ENCODE measurements at regions not wholly inside any gene's neighbourhood (a gene's known extent, or its start where the extent isn't known, plus 50 kb on each side); places are given as distances from the start of the nearest gene placed in this dataset.

DNA sequence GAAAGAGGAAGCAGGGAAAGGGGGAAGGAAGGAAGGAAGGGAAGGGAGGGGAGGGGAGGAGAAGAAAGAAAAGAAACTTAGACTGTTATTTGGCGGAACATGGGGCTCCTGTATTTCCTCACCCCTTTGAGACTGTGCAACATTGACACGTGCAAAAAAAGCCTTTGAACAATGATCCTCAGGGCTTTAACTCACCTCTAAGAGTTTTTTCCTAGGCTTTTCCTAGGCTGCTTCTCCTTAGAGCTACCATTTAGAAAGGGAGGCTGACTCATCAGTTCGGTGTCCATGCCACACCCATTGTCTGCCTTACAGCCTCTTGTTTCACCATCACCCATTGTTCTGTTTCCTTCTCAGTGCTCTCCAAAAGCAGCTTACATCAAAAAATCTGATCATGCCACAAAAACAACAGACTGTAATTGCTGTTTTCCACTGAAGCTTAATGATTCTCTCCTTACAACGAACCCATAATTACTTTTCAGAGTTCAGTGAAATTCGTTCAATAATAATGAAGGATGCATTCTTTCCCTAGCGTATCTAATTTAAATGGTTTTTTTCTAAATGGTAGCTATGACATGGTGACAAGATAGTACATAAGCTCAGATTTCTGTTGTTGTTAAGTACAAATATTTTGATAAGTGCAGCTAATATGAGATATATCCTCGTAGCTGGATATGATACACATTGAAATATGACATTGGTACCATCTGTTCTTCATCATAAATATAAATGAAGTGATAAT, 90.8 kb downstream of the PRLHR start:
- no peak overlapping the region for H3K27ac ChIP-seq (ENCODE audit: low read depth in 1 of 3, low read length in 2 of 3)
- FAIRE-seq: no peak
- no peaks in the 10 kb centered on the region for H3K9me3 ChIP-seq (ENCODE audit: control insufficient read depth in 2 of 2, insufficient read depth in 1 of 2, low read depth in 1 of 2, low read length in 1 of 2)

DNA sequence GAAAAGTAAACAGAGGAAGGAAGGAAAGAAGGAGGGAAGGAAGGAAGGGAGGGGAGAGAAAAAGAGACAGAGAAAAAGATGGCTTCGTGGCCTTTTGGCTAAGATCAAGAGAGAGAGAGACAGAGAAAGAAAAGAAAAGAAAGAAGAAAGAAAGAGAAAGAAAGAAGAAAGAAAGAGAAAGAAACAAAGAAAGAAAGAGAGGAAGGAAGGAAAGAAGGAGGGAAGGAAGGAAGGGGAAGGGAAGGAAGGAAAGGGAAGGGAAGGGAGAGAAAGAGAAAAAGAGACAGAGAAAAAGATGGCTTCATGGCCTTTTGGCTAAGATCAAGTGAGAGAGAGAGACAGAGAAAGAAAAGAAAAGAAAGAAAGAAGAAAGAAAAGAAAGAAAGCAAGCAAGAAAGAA, 91.4 kb downstream of the PRLHR start:
- no peak overlapping the region for H3K27ac ChIP-seq (ENCODE audit: low read depth in 1 of 3, low read length in 2 of 3)
- no peaks in the 10 kb centered on the region for H3K4me1 ChIP-seq (ENCODE audit: control insufficient read depth in 3 of 3, insufficient read depth in 2 of 3, low read depth in 1 of 3, low read length in 2 of 3)
- no peak for FAIRE-seq
- no peaks in the 10 kb centered on the region for H3K9me3 ChIP-seq (ENCODE audit: control insufficient read depth in 2 of 2, insufficient read depth in 1 of 2, low read depth in 1 of 2, low read length in 1 of 2)
- no peak for DNase-seq
- WGBS, 3 donors: 48 to 82% (median 69%) methylated on average over 1 of the region's 1 CpG
- H3K36me3 ChIP-seq (ENCODE audit: control insufficient read depth in 3 of 3, insufficient read depth in 2 of 3, low read depth in 1 of 3, low read length in 3 of 3): no peaks in the 10 kb centered on the region
- H3K4me3 ChIP-seq (ENCODE audit: low read depth in 1 of 3, low read length in 3 of 3): no peak overlapping the region
- no peaks in the 10 kb centered on the region for H3K27me3 ChIP-seq (ENCODE audit: control insufficient read depth in 3 of 3, insufficient read depth in 3 of 3, low read length in 3 of 3)

More for the DNA sequence above, 90.8 kb downstream of the PRLHR start:
- no peaks in the 10 kb centered on the region for H3K4me1 ChIP-seq (ENCODE audit: control insufficient read depth in 3 of 3, insufficient read depth in 2 of 3, low read depth in 1 of 3, low read length in 2 of 3)
- no peaks in the 10 kb centered on the region for H3K27me3 ChIP-seq (ENCODE audit: control insufficient read depth in 3 of 3, insufficient read depth in 3 of 3, low read length in 3 of 3)
- peak in 1 of 2 donors; percentile 25 for DNase-seq
- H3K4me3 ChIP-seq (ENCODE audit: low read depth in 1 of 3, low read length in 3 of 3): no peak overlapping the region
- WGBS, 3 donors: 47 to 50% (median 48%) methylated on average over 7 of the region's 7 CpGs
- H3K36me3 ChIP-seq (ENCODE audit: control insufficient read depth in 3 of 3, insufficient read depth in 2 of 3, low read depth in 1 of 3, low read length in 3 of 3): no peaks in the 10 kb centered on the region

DNA sequence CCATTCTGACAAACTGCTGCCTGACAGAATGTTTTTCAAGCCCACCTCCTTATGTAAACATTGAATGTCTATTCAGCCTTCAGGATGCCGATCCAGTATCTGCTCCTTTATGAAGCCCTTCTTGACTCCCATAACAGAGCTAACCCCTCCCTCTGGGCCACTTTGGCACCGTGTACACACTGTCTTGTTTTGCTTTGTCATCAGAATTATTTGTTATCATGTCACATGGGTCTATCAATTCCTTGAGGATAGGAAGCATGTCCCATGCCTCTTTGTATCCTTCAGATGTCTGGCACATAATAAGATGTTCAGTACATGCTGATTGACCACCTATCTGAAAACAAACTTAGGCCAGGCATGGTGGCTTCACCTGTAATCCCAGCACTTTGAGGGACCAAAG, 92.3 kb downstream of the PRLHR start:
- WGBS, 3 donors: 34 to 42% (median 34%) methylated on average over 2 of the region's 2 CpGs
- H3K4me1 ChIP-seq (ENCODE audit: control insufficient read depth in 3 of 3, insufficient read depth in 2 of 3, low read depth in 1 of 3, low read length in 2 of 3): no peaks in the 10 kb centered on the region
- FAIRE-seq: no peak

DNA sequence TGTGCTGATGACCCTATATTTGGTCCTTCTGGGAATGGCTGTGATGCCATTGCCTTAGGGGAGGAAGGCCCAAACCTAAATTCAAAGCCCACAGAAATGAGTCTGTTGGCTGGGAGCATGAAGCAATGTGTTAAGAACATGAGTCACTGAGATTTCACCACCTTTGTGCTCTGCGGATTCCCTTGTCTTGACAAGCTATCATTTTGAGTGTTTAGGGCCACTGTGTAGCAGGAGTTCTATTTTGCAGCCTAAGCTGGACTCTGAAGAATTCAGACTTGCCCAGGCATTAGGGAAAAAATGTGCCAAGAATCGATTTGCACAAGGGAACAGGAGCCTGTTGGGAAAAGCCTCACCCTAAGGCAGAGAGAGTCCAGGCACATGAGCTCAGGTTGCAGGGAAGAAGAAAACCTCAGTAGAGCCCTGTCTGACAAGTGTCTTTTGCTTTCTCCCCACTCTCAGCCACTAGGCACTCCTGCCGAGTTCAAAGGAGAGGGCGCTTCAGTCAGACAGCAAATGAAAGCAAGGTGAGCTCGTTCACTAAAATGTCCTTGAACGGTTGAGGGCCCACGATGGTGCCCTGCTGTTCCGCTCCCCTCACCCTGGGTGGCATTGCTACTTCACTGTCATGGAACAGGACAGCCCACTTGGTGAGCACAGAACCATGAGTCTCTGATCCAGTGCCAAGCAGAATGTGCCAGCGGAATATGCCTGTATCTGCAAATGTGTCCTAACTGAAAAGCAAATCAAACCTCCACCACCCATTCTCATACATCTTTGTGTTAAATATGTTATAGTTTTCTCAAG, 93.6 kb downstream of the PRLHR start:
- DNase-seq: no peak
- H3K4me1 ChIP-seq (ENCODE audit: control insufficient read depth in 3 of 3, insufficient read depth in 2 of 3, low read depth in 1 of 3, low read length in 2 of 3): no peaks in the 10 kb centered on the region

More for the DNA sequence above, 92.3 kb downstream of the PRLHR start:
- Histone ChIP-seq H3K4me3 (ENCODE audit: low read depth in 1 of 3, low read length in 3 of 3) (no peak overlapping the region), H3K36me3 (ENCODE audit: control insufficient read depth in 3 of 3, insufficient read depth in 2 of 3, low read depth in 1 of 3, low read length in 3 of 3) (no peaks in the 10 kb centered on the region), H3K27ac (ENCODE audit: low read depth in 1 of 3, low read length in 2 of 3) (no peak overlapping the region), H3K27me3 (ENCODE audit: control insufficient read depth in 3 of 3, insufficient read depth in 3 of 3, low read length in 3 of 3) (no peaks in the 10 kb centered on the region), H3K9me3 (ENCODE audit: control insufficient read depth in 2 of 2, insufficient read depth in 1 of 2, low read depth in 1 of 2, low read length in 1 of 2) (no peaks in the 10 kb centered on the region)
- no peak for DNase-seq

DNA sequence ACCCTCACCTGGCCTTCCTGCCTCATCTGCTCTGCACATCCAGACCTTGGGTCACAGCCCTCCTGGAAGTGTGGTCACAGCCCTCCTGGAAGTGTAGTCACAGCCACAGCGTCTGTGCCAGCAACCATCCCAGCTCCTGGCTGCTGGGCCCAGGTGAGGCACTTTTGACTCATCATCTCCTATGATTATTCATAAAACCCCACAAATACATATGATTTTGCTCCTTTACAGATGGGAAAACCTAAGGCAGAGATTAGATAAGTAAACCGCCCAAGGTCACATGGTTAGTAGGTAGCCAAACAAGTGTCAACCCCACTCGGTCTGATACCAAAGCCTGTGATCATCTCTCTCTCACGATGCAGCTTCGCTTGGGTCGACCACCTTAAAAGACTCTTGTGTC, 94.3 kb downstream of the PRLHR start:
- Histone ChIP-seq H3K9me3 (ENCODE audit: control insufficient read depth in 2 of 2, insufficient read depth in 1 of 2, low read depth in 1 of 2, low read length in 1 of 2) (no peaks in the 10 kb centered on the region), H3K4me1 (ENCODE audit: control insufficient read depth in 3 of 3, insufficient read depth in 2 of 3, low read depth in 1 of 3, low read length in 2 of 3) (peaks cover 0 to 1% (median 0%) of the 10 kb centered on the region in 3 donors), H3K27ac (ENCODE audit: low read depth in 1 of 3, low read length in 2 of 3) (no peak overlapping the region), H3K27me3 (ENCODE audit: control insufficient read depth in 3 of 3, insufficient read depth in 3 of 3, low read length in 3 of 3) (no peaks in the 10 kb centered on the region), H3K36me3 (ENCODE audit: control insufficient read depth in 3 of 3, insufficient read depth in 2 of 3, low read depth in 1 of 3, low read length in 3 of 3) (no peaks in the 10 kb centered on the region), H3K4me3 (ENCODE audit: low read depth in 1 of 3, low read length in 3 of 3) (no peak overlapping the region)
- no peak for DNase-seq
- FAIRE-seq: no peak
- 87 to 91% (median 90%) methylated on average over 6 of the region's 6 CpGs for WGBS, 3 donors

More for the DNA sequence above, 93.6 kb downstream of the PRLHR start:
- Histone ChIP-seq H3K27ac (ENCODE audit: low read depth in 1 of 3, low read length in 2 of 3) (no peak overlapping the region), H3K4me3 (ENCODE audit: low read depth in 1 of 3, low read length in 3 of 3) (no peak overlapping the region), H3K9me3 (ENCODE audit: control insufficient read depth in 2 of 2, insufficient read depth in 1 of 2, low read depth in 1 of 2, low read length in 1 of 2) (no peaks in the 10 kb centered on the region), H3K27me3 (ENCODE audit: control insufficient read depth in 3 of 3, insufficient read depth in 3 of 3, low read length in 3 of 3) (no peaks in the 10 kb centered on the region), H3K36me3 (ENCODE audit: control insufficient read depth in 3 of 3, insufficient read depth in 2 of 3, low read depth in 1 of 3, low read length in 3 of 3) (no peaks in the 10 kb centered on the region)
- WGBS, 3 donors: 69 to 75% (median 69%) methylated on average over 9 of the region's 9 CpGs
- no peak for FAIRE-seq

DNA sequence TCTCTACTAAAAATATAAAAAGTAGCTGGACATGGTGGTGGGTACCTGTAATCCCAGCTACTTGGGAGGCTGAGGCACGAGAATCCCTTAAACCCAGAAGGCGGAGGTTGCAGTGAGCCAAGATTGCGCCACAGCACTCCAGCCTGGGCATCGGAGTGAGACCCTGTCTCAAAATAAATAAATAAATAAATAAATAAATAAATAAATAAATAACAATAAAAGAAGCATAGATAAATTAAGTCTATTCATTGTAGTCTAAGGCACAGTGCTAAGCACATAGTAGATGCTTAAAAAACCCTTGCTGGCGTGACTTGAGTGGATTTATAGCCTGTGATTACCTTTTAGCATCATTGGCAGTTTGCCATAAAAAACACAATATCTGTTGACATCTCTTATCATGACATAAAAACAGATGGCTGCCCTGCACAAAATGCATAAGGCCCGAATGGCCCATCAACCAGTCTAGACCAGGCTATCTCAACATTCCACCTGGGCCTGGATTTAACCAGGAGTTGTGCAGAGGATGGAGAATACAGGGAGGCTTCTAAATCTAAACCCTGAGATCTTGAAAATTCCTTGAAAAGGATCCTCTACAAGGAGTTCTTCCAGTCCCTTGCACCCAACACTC, 94.9 kb downstream of the PRLHR start:
- Histone ChIP-seq H3K27me3 (ENCODE audit: control insufficient read depth in 3 of 3, insufficient read depth in 3 of 3, low read length in 3 of 3) (no peaks in the 10 kb centered on the region), H3K4me3 (ENCODE audit: low read depth in 1 of 3, low read length in 3 of 3) (no peak overlapping the region), H3K27ac (ENCODE audit: low read depth in 1 of 3, low read length in 2 of 3) (no peak overlapping the region), H3K36me3 (ENCODE audit: control insufficient read depth in 3 of 3, insufficient read depth in 2 of 3, low read depth in 1 of 3, low read length in 3 of 3) (no peaks in the 10 kb centered on the region), H3K9me3 (ENCODE audit: control insufficient read depth in 2 of 2, insufficient read depth in 1 of 2, low read depth in 1 of 2, low read length in 1 of 2) (no peaks in the 10 kb centered on the region), H3K4me1 (ENCODE audit: control insufficient read depth in 3 of 3, insufficient read depth in 2 of 3, low read depth in 1 of 3, low read length in 2 of 3) (peaks cover 0 to 2% (median 0%) of the 10 kb centered on the region in 3 donors)
- 66 to 82% (median 66%) methylated on average over 6 of the region's 6 CpGs for WGBS, 3 donors
- peak in 1 of 2 donors; percentile 9 for DNase-seq
- no peak for FAIRE-seq

DNA sequence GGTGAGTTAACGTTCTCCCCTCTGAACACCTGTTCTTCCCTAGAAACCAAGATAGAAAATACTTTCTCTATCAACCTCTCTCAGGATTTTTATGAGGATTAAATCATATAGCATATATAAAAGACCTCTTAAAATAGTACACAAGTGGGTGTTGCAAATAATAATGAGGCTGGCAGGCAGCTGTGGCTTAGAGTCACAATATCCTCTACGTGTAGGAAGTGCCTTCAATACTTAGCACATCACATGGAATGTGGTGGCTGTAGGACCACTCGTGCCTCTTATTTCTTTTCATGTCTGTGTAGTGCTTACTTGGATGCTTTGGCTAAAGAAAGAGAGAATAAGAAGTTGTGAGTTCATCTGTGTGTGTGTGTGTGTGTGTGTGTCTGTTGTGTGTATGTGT, 96.3 kb downstream of the PRLHR start:
- Histone ChIP-seq H3K4me3 (ENCODE audit: low read depth in 1 of 3, low read length in 3 of 3) (no peak overlapping the region), H3K27me3 (ENCODE audit: control insufficient read depth in 3 of 3, insufficient read depth in 3 of 3, low read length in 3 of 3) (no peaks in the 10 kb centered on the region), H3K4me1 (ENCODE audit: control insufficient read depth in 3 of 3, insufficient read depth in 2 of 3, low read depth in 1 of 3, low read length in 2 of 3) (peaks cover 0 to 2% (median 0%) of the 10 kb centered on the region in 3 donors), H3K27ac (ENCODE audit: low read depth in 1 of 3, low read length in 2 of 3) (no peak overlapping the region), H3K36me3 (ENCODE audit: control insufficient read depth in 3 of 3, insufficient read depth in 2 of 3, low read depth in 1 of 3, low read length in 3 of 3) (no peaks in the 10 kb centered on the region), H3K9me3 (ENCODE audit: control insufficient read depth in 2 of 2, insufficient read depth in 1 of 2, low read depth in 1 of 2, low read length in 1 of 2) (no peaks in the 10 kb centered on the region)
- no peak for DNase-seq
- WGBS, 3 donors: 60 to 73% (median 65%) methylated on average over 3 of the region's 3 CpGs
- no peak for FAIRE-seq

DNA sequence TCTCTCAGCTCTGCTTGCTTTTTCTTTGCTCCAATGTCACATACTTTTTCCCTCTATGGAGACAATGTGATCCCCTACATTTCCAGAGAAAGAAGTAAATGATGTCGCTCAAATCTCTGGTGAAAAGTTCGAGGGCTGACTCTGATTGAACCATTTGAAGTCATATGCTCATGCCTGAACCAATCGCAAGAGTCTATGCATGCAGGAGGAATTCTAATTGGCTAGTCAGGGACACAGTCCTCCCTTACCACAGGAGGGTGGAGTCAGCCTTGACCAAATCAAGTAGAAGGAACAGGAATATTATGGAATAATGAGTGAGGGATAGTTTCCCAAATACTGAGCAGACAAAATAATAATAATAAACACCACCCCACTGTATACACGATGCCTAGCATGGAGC, 96.8 kb downstream of the PRLHR start:
- no peak overlapping the region for H3K27ac ChIP-seq (ENCODE audit: low read depth in 1 of 3, low read length in 2 of 3)
- 74 to 86% (median 75%) methylated on average over 4 of the region's 4 CpGs for WGBS, 3 donors
- H3K36me3 ChIP-seq (ENCODE audit: control insufficient read depth in 3 of 3, insufficient read depth in 2 of 3, low read depth in 1 of 3, low read length in 3 of 3): no peaks in the 10 kb centered on the region
- no peak for DNase-seq
- no peak for FAIRE-seq
- no peak overlapping the region for H3K4me3 ChIP-seq (ENCODE audit: low read depth in 1 of 3, low read length in 3 of 3)
- H3K4me1 ChIP-seq (ENCODE audit: control insufficient read depth in 3 of 3, insufficient read depth in 2 of 3, low read depth in 1 of 3, low read length in 2 of 3): peaks cover 0 to 2% (median 0%) of the 10 kb centered on the region in 3 donors
- H3K27me3 ChIP-seq (ENCODE audit: control insufficient read depth in 3 of 3, insufficient read depth in 3 of 3, low read length in 3 of 3): no peaks in the 10 kb centered on the region
- no peaks in the 10 kb centered on the region for H3K9me3 ChIP-seq (ENCODE audit: control insufficient read depth in 2 of 2, insufficient read depth in 1 of 2, low read depth in 1 of 2, low read length in 1 of 2)
